ENCODE measurements at regions not wholly inside any gene's neighbourhood (a gene's known extent, or its start where the extent isn't known, plus 50 kb on each side); places are given as distances from the start of the nearest gene placed in this dataset.
"Not testable (repeated sequence)": the region's sequence is repeated elsewhere in the genome, so short reads cannot be mapped to it uniquely, and the experiment has no call there.

DNA sequence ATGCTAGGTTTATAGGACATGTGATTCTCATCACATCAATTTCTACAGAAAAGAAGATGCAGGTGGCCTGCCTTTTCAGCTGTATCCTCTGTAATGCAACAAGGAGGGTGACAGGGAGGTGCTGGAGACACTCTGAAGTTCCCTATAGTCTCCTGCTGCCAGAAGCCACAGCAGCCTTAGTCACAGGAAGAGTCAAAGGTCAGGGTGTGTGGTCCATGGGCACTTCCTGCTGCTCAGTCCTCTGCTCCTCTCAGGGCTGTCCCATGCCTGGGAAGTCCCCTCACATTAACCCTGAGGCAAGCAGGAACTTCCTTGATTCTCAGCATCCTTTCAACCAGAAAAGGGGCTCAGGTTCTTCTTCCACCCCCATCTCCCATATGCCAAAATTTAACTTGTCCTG is 144.8 kb upstream of the FOXA2 start:
- TF ChIP-seq, protein P1, sequence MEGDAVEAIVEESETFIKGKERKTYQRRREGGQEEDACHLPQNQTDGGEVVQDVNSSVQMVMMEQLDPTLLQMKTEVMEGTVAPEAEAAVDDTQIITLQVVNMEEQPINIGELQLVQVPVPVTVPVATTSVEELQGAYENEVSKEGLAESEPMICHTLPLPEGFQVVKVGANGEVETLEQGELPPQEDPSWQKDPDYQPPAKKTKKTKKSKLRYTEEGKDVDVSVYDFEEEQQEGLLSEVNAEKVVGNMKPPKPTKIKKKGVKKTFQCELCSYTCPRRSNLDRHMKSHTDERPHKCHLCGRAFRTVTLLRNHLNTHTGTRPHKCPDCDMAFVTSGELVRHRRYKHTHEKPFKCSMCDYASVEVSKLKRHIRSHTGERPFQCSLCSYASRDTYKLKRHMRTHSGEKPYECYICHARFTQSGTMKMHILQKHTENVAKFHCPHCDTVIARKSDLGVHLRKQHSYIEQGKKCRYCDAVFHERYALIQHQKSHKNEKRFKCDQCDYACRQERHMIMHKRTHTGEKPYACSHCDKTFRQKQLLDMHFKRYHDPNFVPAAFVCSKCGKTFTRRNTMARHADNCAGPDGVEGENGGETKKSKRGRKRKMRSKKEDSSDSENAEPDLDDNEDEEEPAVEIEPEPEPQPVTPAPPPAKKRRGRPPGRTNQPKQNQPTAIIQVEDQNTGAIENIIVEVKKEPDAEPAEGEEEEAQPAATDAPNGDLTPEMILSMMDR (IDR thresholded peaks at IDR 0.05; ENCODE audit: partially characterized antibody, unreplicated experiment): no peak
- H3K27me3 Mint-ChIP-seq (ENCODE audit: unreplicated experiment): peaks cover 6% of the 10 kb centered on the region
- no peak overlapping the region for H3K4me3 Mint-ChIP-seq (ENCODE audit: unreplicated experiment)
- H3K9me3 Mint-ChIP-seq (ENCODE audit: unreplicated experiment): peaks cover 1% of the 10 kb centered on the region
- DNase-seq: no peak
- H3K4me1 Mint-ChIP-seq (ENCODE audit: low read depth, unreplicated experiment): no peaks in the 10 kb centered on the region
- H3K27ac Mint-ChIP-seq (ENCODE audit: unreplicated experiment): no peak overlapping the region
- no peaks in the 10 kb centered on the region for H3K36me3 Mint-ChIP-seq (ENCODE audit: unreplicated experiment)

DNA sequence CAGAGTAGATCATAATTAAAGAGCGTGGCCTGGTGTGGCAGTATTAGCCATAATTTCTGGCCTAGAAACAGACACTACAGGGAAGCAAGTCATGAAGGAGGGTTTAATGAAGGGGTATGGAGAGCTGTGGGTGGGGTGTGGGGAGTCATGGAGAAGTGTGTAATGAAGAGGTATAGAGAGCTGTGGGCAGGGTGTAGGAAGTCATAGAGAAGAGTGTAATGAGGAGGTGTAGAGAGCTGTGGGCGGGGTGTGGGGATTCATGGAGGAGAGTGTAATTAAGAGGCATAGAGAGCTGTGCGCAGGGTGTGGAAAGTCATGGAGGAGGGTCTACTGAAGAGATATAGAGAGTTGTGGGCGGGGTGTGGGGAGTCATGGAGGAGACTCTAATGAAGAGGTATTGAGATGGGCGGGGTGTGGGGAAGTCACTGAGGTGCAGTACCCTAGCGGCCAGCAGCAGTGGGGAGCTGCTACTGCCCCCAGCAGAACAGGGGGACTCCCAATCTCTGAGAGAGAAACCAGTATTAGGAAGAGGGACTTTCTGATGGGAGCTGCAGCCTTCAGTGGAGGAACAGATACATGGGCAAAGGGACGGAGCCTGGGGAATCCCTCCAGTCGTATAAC is 145.4 kb upstream of the FOXA2 start:
- Mint-ChIP-seq H3K4me3 (ENCODE audit: unreplicated experiment) (no peak overlapping the region), H3K27ac (ENCODE audit: unreplicated experiment) (no peak overlapping the region), H3K4me1 (ENCODE audit: low read depth, unreplicated experiment) (no peaks in the 10 kb centered on the region)

DNA sequence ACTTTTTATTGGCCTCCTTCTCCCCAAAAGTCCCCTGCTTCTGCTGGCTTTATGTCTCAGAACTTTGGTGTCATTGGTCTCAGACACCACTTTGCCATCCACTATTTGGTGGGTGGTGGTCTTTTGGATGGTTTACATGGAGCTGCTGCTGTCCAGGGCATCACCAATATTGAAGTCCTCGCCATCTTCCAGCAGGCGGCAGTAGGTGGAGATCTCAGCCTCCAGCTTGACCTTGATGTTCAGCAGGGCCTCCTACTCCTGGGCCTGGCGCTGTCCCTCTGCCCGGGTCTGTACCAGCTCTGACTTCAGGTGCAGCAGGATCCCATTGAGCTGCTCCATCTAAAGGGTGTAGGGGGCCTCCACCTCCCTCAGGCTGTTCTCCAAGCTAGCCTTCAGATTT is 148.4 kb upstream of the FOXA2 start:
- no peak overlapping the region for H3K4me3 Mint-ChIP-seq (ENCODE audit: unreplicated experiment)
- peaks cover 12% of the 10 kb centered on the region for H3K27me3 Mint-ChIP-seq (ENCODE audit: unreplicated experiment)
- no peak for DNase-seq
- TF ChIP-seq, protein P1 (IDR thresholded peaks at IDR 0.05; ENCODE audit: partially characterized antibody, unreplicated experiment): no peak
- peaks cover 3% of the 10 kb centered on the region for H3K9me3 Mint-ChIP-seq (ENCODE audit: unreplicated experiment)
- no peaks in the 10 kb centered on the region for H3K36me3 Mint-ChIP-seq (ENCODE audit: unreplicated experiment)
- no peak overlapping the region for H3K27ac Mint-ChIP-seq (ENCODE audit: unreplicated experiment)
- H3K4me1 Mint-ChIP-seq (ENCODE audit: low read depth, unreplicated experiment): no peaks in the 10 kb centered on the region

More for the DNA sequence above, 145.4 kb upstream of the FOXA2 start:
- peaks cover 3% of the 10 kb centered on the region for H3K9me3 Mint-ChIP-seq (ENCODE audit: unreplicated experiment)
- no peak for DNase-seq
- H3K27me3 Mint-ChIP-seq (ENCODE audit: unreplicated experiment): peaks cover 6% of the 10 kb centered on the region
- TF ChIP-seq, protein P1 (IDR thresholded peaks at IDR 0.05; ENCODE audit: partially characterized antibody, unreplicated experiment): no peak
- H3K36me3 Mint-ChIP-seq (ENCODE audit: unreplicated experiment): no peaks in the 10 kb centered on the region

DNA sequence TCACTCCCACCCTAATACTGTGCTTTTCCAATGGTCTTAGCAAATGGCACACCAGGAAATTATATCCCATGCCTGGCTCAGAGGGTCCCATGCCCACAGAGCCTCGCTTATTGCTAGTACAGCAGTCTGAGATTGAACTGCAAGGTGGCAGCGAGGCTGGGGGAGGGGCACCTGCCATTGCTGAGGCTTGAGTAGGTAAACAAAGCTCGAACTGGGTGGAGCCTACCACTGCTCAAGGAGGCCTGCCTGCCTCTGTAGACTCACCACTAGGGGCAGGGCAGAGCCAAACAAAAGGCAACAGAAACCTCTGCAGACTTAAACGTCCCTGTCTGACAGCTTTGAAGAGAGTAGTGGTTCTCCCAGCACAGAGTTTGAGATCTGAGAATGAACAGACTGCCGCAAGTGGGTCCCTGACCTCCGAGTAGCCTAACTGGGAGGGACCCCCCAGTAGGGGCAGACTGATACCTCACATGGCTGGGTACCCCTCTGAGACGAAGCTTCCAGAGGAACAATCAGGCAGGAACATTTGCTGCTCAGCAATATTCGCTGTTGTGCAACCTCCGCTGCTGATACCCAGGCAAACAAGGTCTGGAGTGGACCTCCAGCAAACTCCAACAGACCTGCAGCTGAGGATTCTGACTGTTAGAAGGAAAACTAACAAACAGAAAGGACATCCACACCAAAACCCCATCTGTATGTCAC is 150.7 kb upstream of the FOXA2 start:
- DNase-seq: peak; percentile 53
- not testable (repeated sequence) for H3K36me3 Mint-ChIP-seq (ENCODE audit: unreplicated experiment); H3K9me3 Mint-ChIP-seq (ENCODE audit: unreplicated experiment); H3K4me1 Mint-ChIP-seq (ENCODE audit: low read depth, unreplicated experiment); H3K27me3 Mint-ChIP-seq (ENCODE audit: unreplicated experiment); H3K4me3 Mint-ChIP-seq (ENCODE audit: unreplicated experiment); H3K27ac Mint-ChIP-seq (ENCODE audit: unreplicated experiment)
- TF ChIP-seq, protein P1 (IDR thresholded peaks at IDR 0.05; ENCODE audit: partially characterized antibody, unreplicated experiment): peak; percentile 50

DNA sequence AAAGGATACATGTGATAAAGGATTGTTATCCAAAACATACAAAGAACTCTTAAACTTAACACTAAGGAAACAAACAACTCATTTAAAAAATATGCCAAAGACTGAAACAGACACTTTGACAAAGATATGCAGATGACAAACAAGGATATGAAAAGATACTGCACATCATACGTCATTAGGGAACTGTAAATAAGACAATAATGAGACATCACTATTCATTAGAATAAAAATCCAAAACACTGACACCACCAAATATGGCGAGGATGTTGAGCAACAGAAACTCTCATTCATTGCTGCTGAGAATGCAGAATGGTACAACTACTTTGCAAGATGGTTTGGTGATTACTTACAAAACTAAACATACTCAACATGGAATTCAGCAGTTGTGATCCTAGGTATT is 156.5 kb upstream of the FOXA2 start:
- Mint-ChIP-seq H3K4me1 (ENCODE audit: low read depth, unreplicated experiment) (no peaks in the 10 kb centered on the region), H3K4me3 (ENCODE audit: unreplicated experiment) (no peak overlapping the region), H3K27ac (ENCODE audit: unreplicated experiment) (no peak overlapping the region), H3K27me3 (ENCODE audit: unreplicated experiment) (peaks cover 6% of the 10 kb centered on the region), H3K9me3 (ENCODE audit: unreplicated experiment) (no peaks in the 10 kb centered on the region), H3K36me3 (ENCODE audit: unreplicated experiment) (no peaks in the 10 kb centered on the region)
- TF ChIP-seq, protein P1 (IDR thresholded peaks at IDR 0.05; ENCODE audit: partially characterized antibody, unreplicated experiment): no peak
- DNase-seq: no peak

Measured in glutamatergic neuron (in vitro differentiated cells).